KBM-7 (cell line): ENCODE measurements at regions not wholly inside any gene's neighbourhood (a gene's known extent, or its start where the extent isn't known, plus 50 kb on each side); places are given as distances from the start of the nearest gene placed in this dataset.
"Not testable (repeated sequence)": the region's sequence is repeated elsewhere in the genome, so short reads cannot be mapped to it uniquely, and the experiment has no call there.

Source experiments
- DNase-seq: peaks from one replicate; pipeline ENCODE4 v3.0.0-alpha.2; 2015
- in situ Hi-C: fragments of 300-500 bp; cut with MboI; formaldehyde crosslinking; loops from 2 replicates; pipeline ENCODE4 v1.14.3; 2020; ENCODE audit warnings: low sequenced_read_pairs, low pct_unique_long_range_greater_than_20kb, mixed read lengths

- in situ Hi-C loops, DNase-seq: not testable (repeated sequence)
These were observed 70.9 kb downstream of the NPIPA5 start for GRCh38 chr16:15307184-15307583.

GRCh38 chr16:15305889-15306288 lies 72.2 kb downstream of the NPIPA5 start:
- in situ Hi-C loops, DNase-seq: not testable (repeated sequence)

- in situ Hi-C loops, DNase-seq: not testable (repeated sequence)
These were observed 74.3 kb downstream of the NPIPA5 start for GRCh38 chr16:15303667-15304324.

- in situ Hi-C loops, DNase-seq: not testable (repeated sequence)
These were observed 81.0 kb downstream of the NPIPA5 start for GRCh38 chr16:15297104-15297503.

GRCh38 chr16:15274796-15275195 lies 103.3 kb downstream of the NPIPA5 start:
- DNase-seq, in situ Hi-C loops: not testable (repeated sequence)

GRCh38 chr16:15273964-15274363 lies 104.1 kb downstream of the NPIPA5 start:
- in situ Hi-C loops, DNase-seq: not testable (repeated sequence)

GRCh38 chr16:15266941-15267340 lies 111.2 kb downstream of the NPIPA5 start:
- in situ Hi-C loops, DNase-seq: not testable (repeated sequence)

GRCh38 chr16:15262212-15262611 lies 115.9 kb downstream of the NPIPA5 start:
- in situ Hi-C loops, DNase-seq: not testable (repeated sequence)

- in situ Hi-C loops, DNase-seq: not testable (repeated sequence)
These were observed 130.1 kb downstream of the NPIPA5 start for GRCh38 chr16:15247971-15248370.

GRCh38 chr16:15236674-15237323 lies 141.3 kb downstream of the NPIPA5 start:
- DNase-seq, in situ Hi-C loops: not testable (repeated sequence)

- in situ Hi-C loops, DNase-seq: not testable (repeated sequence)
These were observed 141.1 kb upstream of the RRN3 start for GRCh38 chr16:15235140-15235539.

GRCh38 chr16:15234702-15235101 lies 140.6 kb upstream of the RRN3 start:
- DNase-seq, in situ Hi-C loops: not testable (repeated sequence)

GRCh38 chr16:15230432-15230831 lies 136.4 kb upstream of the RRN3 start:
- DNase-seq, in situ Hi-C loops: not testable (repeated sequence)

- DNase-seq, in situ Hi-C loops: not testable (repeated sequence)
These were observed 135.6 kb upstream of the RRN3 start for GRCh38 chr16:15229661-15230060.

- in situ Hi-C loops, DNase-seq: not testable (repeated sequence)
These were observed 130.6 kb upstream of the RRN3 start for GRCh38 chr16:15224651-15225050.

GRCh38 chr16:15223398-15223797 lies 129.3 kb upstream of the RRN3 start:
- DNase-seq, in situ Hi-C loops: not testable (repeated sequence)

GRCh38 chr16:15219679-15220615 lies 125.9 kb upstream of the RRN3 start:
- DNase-seq: peak; percentile 49
- in situ Hi-C loops: not testable (repeated sequence)

- DNase-seq, in situ Hi-C loops: not testable (repeated sequence)
These were observed 124.9 kb upstream of the RRN3 start for GRCh38 chr16:15218856-15219500.
